Epithelial cell of esophagus (primary cell): ENCODE measurements at regions not wholly inside any gene's neighbourhood (a gene's known extent, or its start where the extent isn't known, plus 50 kb on each side); places are given as distances from the start of the nearest gene placed in this dataset.

Experiments
- DNase-seq: peaks from one replicate; pipeline ENCODE4 v3.0.0; 2010; ENCODE audit warnings: low read depth
- H3K4me3 ChIP-seq: 2 replicates; pipeline ENCODE4 v1.5.1; 2011; ENCODE audit warnings: mild to moderate bottlenecking, low read length, control low read depth
- CTCF ChIP-seq: IDR thresholded peaks from 2 replicates; pipeline ENCODE4 v1.5.1; 2011; ENCODE audit warnings: low read depth, mild to moderate bottlenecking, low read length, control low read depth, inconsistent platforms; ENCODE audit not compliant: insufficient read depth; ENCODE audit errors: missing control alignments

- no peak for DNase-seq
- H3K4me3 ChIP-seq: no peak overlapping the region
Observed at GRCh38 chr15:79592126-79592525, 160.0 kb downstream of the MINAR1 start.

GRCh38 chr15:79593119-79593869 is 161.2 kb downstream of the MINAR1 start:
- no peak for TF ChIP-seq CTCF
- DNase-seq: peak; percentile 13
- H3K4me3 ChIP-seq: no peak overlapping the region

More at GRCh38 chr15:79592126-79592525, 160.0 kb downstream of the MINAR1 start:
- TF ChIP-seq CTCF: no peak

- DNase-seq: no peak
- H3K4me3 ChIP-seq: no peak overlapping the region
- no peak for TF ChIP-seq CTCF
Observed at GRCh38 chr15:79595306-79595705, 163.2 kb downstream of the MINAR1 start.

GRCh38 chr15:79595995-79596622 is 164.0 kb downstream of the MINAR1 start:
- no peak overlapping the region for H3K4me3 ChIP-seq
- DNase-seq: peak; percentile 84
- peak; percentile 80 for TF ChIP-seq CTCF

GRCh38 chr15:79598639-79599038 is 166.5 kb downstream of the MINAR1 start:
- no peak for TF ChIP-seq CTCF
- no peak for DNase-seq
- no peak overlapping the region for H3K4me3 ChIP-seq

GRCh38 chr15:79601405-79602086 is 169.4 kb downstream of the MINAR1 start:
- TF ChIP-seq CTCF: no peak
- no peak overlapping the region for H3K4me3 ChIP-seq
- DNase-seq: no peak
